GM23338 (cell line): ENCODE measurements at regions not wholly inside any gene's neighbourhood (a gene's known extent, or its start where the extent isn't known, plus 50 kb on each side); places are given as distances from the start of the nearest gene placed in this dataset.

Source experiments
- ATAC-seq: fragments of 200-7000 bp; cut with Tn5 transposase; 3 replicates; pipeline ENCODE4 v1.9.1; 2020
- DNase-seq: peaks from one replicate; pipeline ENCODE4 v3.0.0-alpha.2; 2015; ENCODE audit warnings: low spot score
- H2AFZ ChIP-seq: fragments of 200-600 bp; sonication (generic); 2 replicates; pipeline ENCODE4 v1.8.0; 2016; ENCODE audit warnings: antibody characterized with exemption, mild to moderate bottlenecking, moderate library complexity
- H3F3A ChIP-seq: fragments of 200-600 bp; sonication (generic); replicated peaks from 2 replicates; pipeline ENCODE4 v1.8.0; 2017; ENCODE audit warnings: antibody characterized with exemption, mixed run types, low read depth
- H3K27ac ChIP-seq: fragments of 200-600 bp; sonication (generic); 2 replicates; pipeline ENCODE4 v1.6.1; 2016; ENCODE audit warnings: low read depth
- H3K27me3 ChIP-seq: fragments of 200-600 bp; sonication (generic); 2 replicates; pipeline ENCODE4 v1.8.0; 2016; ENCODE audit warnings: mild to moderate bottlenecking, mixed run types, moderate library complexity; ENCODE audit not compliant: insufficient read depth
- H3K36me3 ChIP-seq: fragments of 200-600 bp; sonication (generic); 2 replicates; pipeline ENCODE4 v1.8.0; 2016; ENCODE audit warnings: mild to moderate bottlenecking; ENCODE audit not compliant: insufficient read depth
- H3K4me1 ChIP-seq: fragments of 200-600 bp; sonication (generic); 2 replicates; pipeline ENCODE4 v1.8.0; 2016; ENCODE audit warnings: mild to moderate bottlenecking, moderate library complexity; ENCODE audit not compliant: insufficient read depth
- H3K4me2 ChIP-seq: fragments of 200-600 bp; sonication (generic); 2 replicates; pipeline ENCODE4 v1.7.1; 2017; ENCODE audit warnings: mixed run types
- H3K4me3 ChIP-seq: fragments of 200-600 bp; sonication (generic); 2 replicates; pipeline ENCODE4 v1.6.1; 2016; ENCODE audit warnings: mixed run types
- H3K79me2 ChIP-seq: fragments of 200-600 bp; sonication (generic); replicated peaks from 2 replicates; pipeline ENCODE4 v1.8.0; 2017; ENCODE audit warnings: mild to moderate bottlenecking; ENCODE audit not compliant: insufficient read depth
- H3K9me2 ChIP-seq: fragments of 200-600 bp; sonication (generic); 2 replicates; pipeline ENCODE4 v1.8.0; 2017; ENCODE audit not compliant: insufficient read depth
- H4K20me1 ChIP-seq: fragments of 200-600 bp; sonication (generic); replicated peaks from 2 replicates; pipeline ENCODE4 v1.8.0; 2017; ENCODE audit warnings: mild to moderate bottlenecking; ENCODE audit not compliant: insufficient read depth
- H3K27ac Mint-ChIP-seq: 2 replicates; pipeline ENCODE4 v1.8.0; 2020; ENCODE audit warnings: inconsistent platforms, mild to moderate bottlenecking, moderate library complexity, mixed read lengths
- H3K27me3 Mint-ChIP-seq: 3 replicates; pipeline ENCODE4 v1.8.0; 2022; ENCODE audit warnings: low read depth, mild to moderate bottlenecking, moderate library complexity, mixed read lengths, inconsistent platforms; ENCODE audit not compliant: insufficient read depth, poor library complexity
- H3K36me3 Mint-ChIP-seq: 3 replicates; pipeline ENCODE4 v1.8.0; 2021; ENCODE audit warnings: low read depth, mild to moderate bottlenecking, inconsistent platforms, moderate library complexity, mixed read lengths
- H3K4me1 Mint-ChIP-seq: 3 replicates; pipeline ENCODE4 v1.8.0; 2020; ENCODE audit warnings: mild to moderate bottlenecking, inconsistent platforms, mixed read lengths
- H3K4me3 Mint-ChIP-seq: 3 replicates; pipeline ENCODE4 v1.8.0; 2021; ENCODE audit warnings: moderate library complexity, mild to moderate bottlenecking, inconsistent platforms, mixed read lengths
- H3K9me3 Mint-ChIP-seq: 3 replicates; pipeline ENCODE4 v1.8.0; 2020; ENCODE audit warnings: moderate library complexity, mild to moderate bottlenecking, inconsistent platforms, mixed read lengths
- CREB1 ChIP-seq: fragments of 250-450 bp; sonication (Bioruptor Pico); IDR thresholded peaks from 2 replicates; pipeline ENCODE4 v1.5.0; 2020; ENCODE audit warnings: low read depth, mild to moderate bottlenecking, moderate library complexity
- CTCF ChIP-seq, 2 experiments: fragments of 200-600 bp in 1 of 2; sonication (generic) in 1 of 2; conservative IDR thresholded peaks; 2 replicates each; pipeline versions ENCODE4 v1.5.1 to v1.6.1; 2016 to 2017; ENCODE audit warnings: antibody characterized with exemption in 2 of 2, low read depth in 2 of 2, mild to moderate bottlenecking in 2 of 2, moderate library complexity in 1 of 2
- ETS1 ChIP-seq: IDR thresholded peaks from 2 replicates; pipeline ENCODE4 v1.6.1; 2016; ENCODE audit warnings: antibody characterized with exemption
- EZH2 ChIP-seq: fragments of 200-600 bp; sonication (generic); IDR thresholded peaks from one replicate; pipeline ENCODE4 v1.8.0; 2017; ENCODE audit warnings: antibody characterized with exemption, mild to moderate bottlenecking, low read depth; ENCODE audit not compliant: unreplicated experiment
- EZH2phosphoT487 ChIP-seq: fragments of 200-600 bp; sonication (generic); IDR thresholded peaks from one replicate; pipeline ENCODE4 v1.8.1; 2018; ENCODE audit warnings: antibody characterized with exemption; ENCODE audit not compliant: unreplicated experiment
- JUNB ChIP-seq: IDR thresholded peaks from one replicate; pipeline ENCODE4 v1.6.1; 2016; ENCODE audit warnings: antibody characterized with exemption; ENCODE audit not compliant: unreplicated experiment
- NANOG ChIP-seq: IDR thresholded peaks from 2 replicates; pipeline ENCODE4 v1.6.1; 2016; ENCODE audit warnings: antibody characterized with exemption, borderline replicate concordance
- POLR2AphosphoS5 ChIP-seq: IDR thresholded peaks from 2 replicates; pipeline ENCODE4 v1.6.1; 2016; ENCODE audit warnings: antibody characterized with exemption, low read depth
- REST ChIP-seq: IDR thresholded peaks from one replicate; pipeline ENCODE4 v1.6.1; 2018; ENCODE audit warnings: antibody characterized with exemption; ENCODE audit not compliant: unreplicated experiment
- STAT1 ChIP-seq: IDR thresholded peaks from one replicate; pipeline ENCODE4 v1.6.1; 2016; ENCODE audit warnings: antibody characterized with exemption; ENCODE audit not compliant: unreplicated experiment
- ZNF114 ChIP-seq: fragments of 250-450 bp; sonication (Bioruptor Pico); IDR thresholded peaks from 2 replicates; pipeline ENCODE4 v1.5.0; 2020; ENCODE audit warnings: mild to moderate bottlenecking, moderate library complexity
- ZNF331 ChIP-seq: fragments of 250-450 bp; sonication (Bioruptor Pico); IDR thresholded peaks from 2 replicates; pipeline ENCODE4 v1.5.0; 2020; ENCODE audit warnings: low read depth, mild to moderate bottlenecking, moderate library complexity
- ZNF462 ChIP-seq: fragments of 250-450 bp; sonication (Bioruptor Pico); IDR thresholded peaks from 2 replicates; pipeline ENCODE4 v1.5.0; 2020; ENCODE audit warnings: mild to moderate bottlenecking, moderate library complexity

- TF ChIP-seq EZH2 (no peak), CTCF (conservative IDR thresholded peaks at IDR 0.05; ENCODE audit: low read depth in 2 of 2) (no peak), ZNF114 (CRISPR knock-in tag) (no peak), STAT1 (no peak), REST (no peak), NANOG (no peak), EZH2phosphoT487 (no peak), ZNF462 (no peak), CREB1 (CRISPR knock-in tag) (no peak), JUNB (no peak), ZNF331 (CRISPR knock-in tag) (no peak), ETS1 (no peak), POLR2AphosphoS5 (no peak)
- Histone ChIP-seq H4K20me1 (no peaks in the 10 kb centered on the region), H3F3A (no peaks in the 10 kb centered on the region), H3K9me2 (peaks cover 9% of the 10 kb centered on the region), H3K27me3 (no peaks in the 10 kb centered on the region), H3K4me2 (no peak overlapping the region), H2AFZ (no peak overlapping the region), H3K27ac (no peak overlapping the region), H3K4me1 (peaks cover 18% of the 10 kb centered on the region), H3K79me2 (no peaks in the 10 kb centered on the region), H3K36me3 (peaks cover 8% of the 10 kb centered on the region), H3K4me3 (no peak overlapping the region)
- Mint-ChIP-seq H3K27me3 (peaks cover 6% of the 10 kb centered on the region), H3K4me3 (no peak overlapping the region), H3K9me3 (peaks cover 35% of the 10 kb centered on the region), H3K4me1 (peaks cover 23% of the 10 kb centered on the region; the same call in 2 of the 3 replicates), H3K36me3 (peaks cover 35% of the 10 kb centered on the region), H3K27ac (no peak overlapping the region)
- no peak for DNase-seq
- ATAC-seq, result no peak
Measured at GRCh38 chr18:42334931-42335330, 379.9 kb downstream of the PIK3C3 start.
